ENCODE measurements at regions not wholly inside any gene's neighbourhood (a gene's known extent, or its start where the extent isn't known, plus 50 kb on each side); places are given as distances from the start of the nearest gene placed in this dataset.
"Not testable (repeated sequence)": the region's sequence is repeated elsewhere in the genome, so short reads cannot be mapped to it uniquely, and the experiment has no call there.

DNA sequence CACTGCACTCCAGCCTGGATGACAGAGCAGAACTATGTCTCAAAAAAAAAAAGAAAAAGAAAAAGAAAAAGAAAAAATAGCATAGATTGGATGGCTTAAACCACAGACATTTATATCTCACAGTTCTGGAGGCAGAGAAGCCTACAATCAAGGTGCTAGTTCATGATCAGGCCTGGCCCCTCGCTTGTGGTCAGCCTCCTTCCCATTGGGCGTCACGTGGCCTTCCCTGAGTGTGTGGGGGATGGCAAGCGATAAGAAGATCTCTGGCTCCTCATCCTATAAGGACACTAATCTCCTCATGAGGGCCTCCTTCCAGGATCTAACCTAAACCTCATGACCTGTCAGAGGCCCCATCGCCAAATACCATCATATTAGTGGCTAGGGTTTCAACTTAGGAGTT, 320.2 kb upstream of the SPATA31A3 start:
- DNase-seq (ENCODE audit: low read depth), result not testable (repeated sequence)

DNA sequence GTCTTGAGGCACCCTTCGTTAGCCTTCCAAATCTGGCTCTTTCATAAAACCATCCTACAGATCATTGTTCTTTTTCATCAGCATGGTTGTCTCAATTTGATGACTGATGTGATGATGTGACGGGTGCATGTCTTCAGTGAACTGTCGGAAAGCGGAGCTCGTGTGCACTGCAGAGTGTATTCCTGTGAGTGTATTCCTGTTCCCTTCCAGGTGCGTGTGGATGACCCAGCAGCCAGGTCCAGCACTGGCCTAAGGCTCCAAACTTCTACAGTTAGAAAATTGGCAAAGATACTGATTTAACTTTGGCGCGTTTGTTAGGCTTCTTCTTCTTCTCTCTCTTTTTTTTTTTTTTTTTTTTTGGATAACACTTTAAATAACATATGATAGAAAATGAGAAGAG, 314.8 kb upstream of the SPATA31A3 start:
- not testable (repeated sequence) for DNase-seq (ENCODE audit: low read depth)

DNA sequence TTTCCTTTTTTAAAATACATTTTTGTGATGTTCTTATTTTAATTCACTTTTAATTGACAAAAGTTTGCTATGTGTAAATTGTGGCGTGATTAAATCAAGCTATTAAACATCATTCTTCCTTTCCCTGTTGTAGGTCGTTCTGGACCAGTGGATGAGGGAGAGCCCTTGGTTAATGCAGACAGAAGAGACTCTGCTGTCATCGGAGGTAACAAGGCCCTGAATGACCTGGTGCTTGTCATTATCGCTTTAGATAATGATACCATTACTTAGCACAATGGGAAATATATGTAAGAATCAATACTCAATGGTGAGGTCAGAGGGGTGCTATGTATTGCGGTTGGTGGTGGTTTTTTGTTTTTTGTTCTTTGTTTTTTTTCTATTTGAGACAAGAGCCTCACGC, 296.4 kb upstream of the SPATA31A3 start:
- DNase-seq (ENCODE audit: low read depth), result not testable (repeated sequence)

DNA sequence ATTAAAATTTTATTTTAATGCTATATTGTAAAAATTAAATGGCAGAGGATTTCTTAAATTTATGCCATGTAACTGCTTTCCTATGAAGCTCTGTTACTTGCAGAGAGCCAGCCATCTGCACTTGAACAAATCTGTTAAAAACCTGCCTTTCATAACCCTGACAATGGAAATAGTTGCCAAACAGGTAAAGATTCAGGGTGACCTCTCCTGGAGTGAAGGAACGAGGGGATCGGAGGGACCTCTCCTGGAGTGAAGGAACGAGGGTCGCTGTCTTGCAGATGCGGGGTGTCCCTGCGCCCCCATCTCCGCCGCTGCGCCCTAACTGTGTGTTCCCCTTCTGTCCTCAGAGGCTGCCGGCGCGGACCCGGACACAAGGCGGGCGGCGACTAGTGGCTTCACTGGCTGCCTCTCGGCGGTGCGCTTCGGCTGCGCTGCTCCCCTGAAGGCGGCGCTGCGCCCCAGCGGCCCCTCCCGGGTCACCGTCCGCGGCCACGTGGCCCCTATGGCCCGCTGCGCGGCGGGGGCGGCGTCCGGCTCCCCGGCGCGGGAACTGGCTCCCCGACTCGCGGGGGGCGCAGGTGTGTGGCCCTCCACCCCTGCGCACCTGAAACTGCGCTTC, 295.9 kb upstream of the SPATA31A3 start:
- not testable (repeated sequence) for DNase-seq (ENCODE audit: low read depth)

DNA sequence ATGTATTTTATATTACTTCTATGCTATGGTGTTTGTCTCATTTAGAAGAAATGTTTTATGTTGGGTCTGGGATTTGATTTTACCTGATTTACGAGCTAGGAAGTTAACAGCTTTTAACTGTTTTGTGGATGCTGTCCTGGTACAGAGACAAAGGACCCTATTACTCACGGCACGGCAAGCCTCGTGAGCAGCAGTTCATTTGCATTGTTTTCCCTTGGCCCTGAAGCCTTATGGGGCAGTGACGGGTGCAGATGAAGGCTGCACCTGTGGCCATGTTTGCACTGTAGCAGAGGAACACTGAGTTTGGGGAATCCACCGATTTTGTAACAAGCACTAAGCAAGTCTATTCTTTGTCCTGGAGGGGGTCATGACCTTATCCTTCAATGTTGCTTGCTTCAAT, 291.9 kb upstream of the SPATA31A3 start:
- DNase-seq (ENCODE audit: low read depth), result not testable (repeated sequence)

DNA sequence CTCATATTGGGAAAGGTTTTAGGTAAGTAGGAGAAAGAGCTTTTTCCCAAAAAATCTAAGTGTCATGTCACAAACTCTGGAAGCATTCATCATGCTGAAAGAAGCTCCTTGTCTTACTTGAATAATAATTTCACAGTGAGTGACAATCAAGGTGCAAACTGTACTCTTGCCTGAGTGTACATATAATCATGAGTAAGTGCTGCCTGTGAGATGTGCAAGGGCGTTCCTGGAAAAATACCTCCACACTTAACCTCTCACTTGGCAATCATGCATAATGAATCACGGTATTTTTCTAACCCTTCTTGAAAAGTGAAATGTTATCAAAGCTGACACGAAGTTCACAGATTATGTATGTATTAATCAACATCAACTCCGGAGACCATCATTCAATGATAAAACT, 289.2 kb upstream of the SPATA31A3 start:
- DNase-seq (ENCODE audit: low read depth), result not testable (repeated sequence)

DNA sequence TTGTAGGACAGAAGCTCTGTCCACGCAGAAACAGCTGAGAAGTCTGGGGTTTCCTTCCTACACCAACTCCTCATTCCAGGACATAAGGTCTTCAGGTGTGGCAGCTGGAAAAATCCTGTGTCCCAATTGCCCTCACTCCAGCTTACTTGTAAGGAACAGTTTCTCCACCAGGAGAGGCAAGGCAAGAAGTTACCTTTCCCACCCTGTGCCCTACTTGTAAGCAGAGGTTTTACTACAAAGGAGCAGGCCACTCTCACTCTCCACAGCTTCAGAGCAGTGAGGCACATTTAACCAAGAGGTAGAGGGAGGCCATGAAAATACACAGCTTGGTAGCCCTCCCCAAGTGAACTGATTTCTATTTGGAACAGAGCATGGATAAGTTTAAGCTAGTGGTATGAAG, 277.3 kb upstream of the SPATA31A3 start:
- DNase-seq (ENCODE audit: low read depth), result not testable (repeated sequence)

DNA sequence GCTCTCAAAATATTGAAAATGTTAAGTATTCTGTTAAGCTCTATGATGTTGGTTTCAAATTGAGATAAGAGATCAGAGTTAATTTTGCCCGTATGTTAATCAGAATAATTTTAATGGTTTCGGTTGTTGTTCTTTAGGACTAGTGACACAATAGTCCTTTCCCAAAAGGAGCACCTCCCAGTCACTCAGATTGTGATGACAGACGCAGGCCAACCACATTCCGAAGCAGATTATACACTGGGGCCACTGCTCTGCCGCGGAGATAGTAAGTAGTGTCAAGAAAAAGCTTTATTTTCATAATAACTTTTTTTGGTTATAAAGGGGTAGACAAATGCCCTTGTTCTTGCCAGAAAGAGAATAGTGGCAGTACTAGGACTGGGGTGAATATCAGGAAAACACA, 265.5 kb upstream of the SPATA31A3 start:
- not testable (repeated sequence) for DNase-seq (ENCODE audit: low read depth)

DNA sequence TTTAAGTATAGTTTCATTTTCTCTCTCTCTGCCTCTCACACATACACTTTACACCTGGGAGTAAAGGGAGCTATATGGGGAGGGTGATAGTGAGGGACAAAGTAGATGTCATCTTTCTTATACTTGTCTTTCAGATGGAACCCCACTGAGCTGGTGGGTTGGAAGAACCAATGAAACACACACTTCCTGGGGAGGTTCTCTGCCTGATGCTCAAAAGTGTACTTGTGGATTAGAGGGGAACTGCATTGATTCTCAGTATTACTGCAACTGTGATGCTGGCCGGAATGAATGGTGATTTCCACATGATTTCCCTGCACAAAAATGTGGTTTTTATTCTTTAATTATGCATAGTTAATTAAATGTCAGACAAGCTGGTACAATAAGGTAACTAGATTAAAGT, 256.6 kb upstream of the SPATA31A3 start:
- not testable (repeated sequence) for DNase-seq (ENCODE audit: low read depth)

DNA sequence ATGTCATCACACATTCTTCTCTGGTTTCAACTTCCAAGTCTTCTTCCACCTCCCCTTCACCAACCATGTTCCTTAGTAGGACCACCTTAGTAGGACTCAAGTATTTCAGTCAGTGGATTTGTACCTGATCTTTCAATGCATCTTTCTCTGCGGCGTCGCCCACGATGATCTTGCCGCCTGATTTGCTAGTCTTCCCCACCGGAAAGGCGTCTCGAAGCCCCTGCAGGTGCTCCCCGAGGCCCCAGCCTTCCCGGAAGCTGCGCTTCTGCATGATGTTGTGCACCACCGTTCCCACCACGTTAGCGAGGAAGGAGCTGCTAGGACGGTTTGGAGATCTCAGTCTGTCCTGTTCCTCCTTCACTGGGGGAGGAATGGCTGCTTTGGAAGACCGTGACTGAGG, 219.7 kb upstream of the SPATA31A3 start:
- not testable (repeated sequence) for DNase-seq (ENCODE audit: low read depth)

DNA sequence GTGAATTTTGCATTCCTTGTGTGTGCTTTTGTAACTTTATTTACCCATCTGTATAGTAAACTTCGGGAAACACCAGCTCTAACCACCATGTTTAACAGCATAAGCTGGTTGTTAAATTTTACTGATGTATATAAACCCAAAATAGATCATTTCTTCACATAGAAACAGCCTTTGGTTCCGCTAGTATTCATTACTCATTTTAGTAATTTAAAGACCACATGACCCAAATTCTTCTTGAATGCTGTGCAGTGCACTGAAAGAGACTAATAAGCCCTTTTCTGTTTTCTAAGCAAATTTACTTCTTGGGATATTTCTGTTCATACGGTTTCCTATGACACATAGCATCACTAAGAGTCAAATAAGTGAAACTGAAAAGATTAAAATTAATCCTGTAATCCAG, 218.5 kb upstream of the SPATA31A3 start:
- DNase-seq (ENCODE audit: low read depth), result not testable (repeated sequence)

DNA sequence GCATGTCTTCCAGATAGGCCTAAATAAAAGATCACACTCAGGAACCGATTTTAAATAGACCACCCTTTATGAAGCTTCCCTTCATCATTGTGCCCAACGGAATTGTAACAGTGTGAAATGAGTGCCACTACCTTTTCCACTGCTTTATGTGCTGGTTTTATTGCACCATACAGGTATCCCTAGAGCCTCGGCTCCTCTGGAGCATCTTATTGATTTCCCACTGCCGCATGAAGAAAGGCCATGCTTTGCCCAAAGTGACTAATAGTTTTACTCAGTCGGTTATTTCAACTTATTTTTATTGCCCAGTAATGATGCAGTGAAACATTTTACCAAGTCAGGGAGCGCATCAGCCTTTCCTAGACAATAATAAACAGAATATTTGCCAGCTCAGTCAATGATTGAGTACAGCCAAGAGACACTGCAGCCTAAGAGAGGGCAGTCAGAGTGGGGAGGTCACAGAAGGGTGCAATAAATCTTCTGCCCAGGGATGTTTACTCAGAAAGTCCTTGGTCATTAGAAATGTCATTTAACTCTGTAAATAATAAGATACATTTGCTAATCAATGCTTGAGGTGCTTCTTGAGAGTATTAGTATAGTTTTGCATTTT, 216.6 kb upstream of the SPATA31A3 start:
- DNase-seq (ENCODE audit: low read depth), result not testable (repeated sequence)

DNA sequence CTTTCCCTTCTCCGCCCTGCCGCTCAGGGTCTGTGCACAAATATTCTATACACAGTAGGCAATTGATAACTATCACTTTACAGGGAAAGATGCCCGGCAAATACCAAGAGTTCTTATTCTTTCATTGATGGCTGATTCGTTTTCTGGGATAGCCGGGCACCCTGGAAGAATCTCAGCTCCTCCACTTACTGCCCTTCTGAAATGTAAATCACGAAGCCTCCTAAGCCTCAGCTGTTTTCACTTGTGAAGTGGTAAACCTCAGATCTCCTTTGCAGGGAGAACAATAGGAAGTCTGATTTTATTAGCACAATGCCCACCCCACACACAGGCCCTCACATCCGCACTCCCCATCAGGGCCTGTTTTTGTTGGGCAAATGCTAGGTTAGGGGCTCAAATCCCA, 203.8 kb upstream of the SPATA31A3 start:
- not testable (repeated sequence) for DNase-seq (ENCODE audit: low read depth)

DNA sequence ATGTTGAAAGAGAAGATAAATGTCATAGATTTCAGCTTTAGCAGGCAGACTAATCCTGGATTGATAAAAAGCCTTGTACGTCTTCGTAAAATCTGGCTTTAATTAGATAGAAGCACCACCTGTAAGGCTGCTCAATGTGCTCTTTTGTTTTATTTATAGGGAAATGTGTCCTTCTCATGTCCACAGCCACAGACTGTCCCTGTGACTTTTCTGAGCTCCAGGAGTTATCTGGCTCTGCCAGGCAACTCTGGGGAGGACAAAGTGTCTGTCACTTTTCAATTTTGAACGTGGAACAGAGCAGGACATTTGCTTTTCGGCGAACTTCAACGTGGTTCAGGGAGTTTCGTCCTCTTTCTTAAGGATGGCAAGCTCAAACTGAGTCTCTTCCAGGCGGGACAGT, 203.0 kb upstream of the SPATA31A3 start:
- not testable (repeated sequence) for DNase-seq (ENCODE audit: low read depth)

DNA sequence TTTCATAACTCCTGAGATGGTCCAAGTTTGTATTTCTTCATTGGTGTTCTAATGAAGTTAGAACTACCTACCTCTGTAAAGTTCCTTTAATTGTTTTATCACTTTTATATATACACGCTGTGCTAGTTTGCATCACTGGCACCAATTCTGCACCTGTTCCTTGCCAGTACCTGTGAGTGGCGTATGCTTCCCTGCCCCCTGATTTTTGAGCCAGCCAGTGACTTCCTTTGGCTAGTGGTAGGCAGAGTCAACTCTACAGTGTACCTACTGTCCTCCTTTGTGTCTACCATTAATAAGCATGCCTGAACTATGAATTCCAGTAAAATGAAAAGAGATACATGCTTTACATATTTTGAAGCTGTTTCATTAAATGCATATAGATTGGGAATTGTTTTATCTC, 186.8 kb upstream of the SPATA31A3 start:
- DNase-seq (ENCODE audit: low read depth), result not testable (repeated sequence)

DNA sequence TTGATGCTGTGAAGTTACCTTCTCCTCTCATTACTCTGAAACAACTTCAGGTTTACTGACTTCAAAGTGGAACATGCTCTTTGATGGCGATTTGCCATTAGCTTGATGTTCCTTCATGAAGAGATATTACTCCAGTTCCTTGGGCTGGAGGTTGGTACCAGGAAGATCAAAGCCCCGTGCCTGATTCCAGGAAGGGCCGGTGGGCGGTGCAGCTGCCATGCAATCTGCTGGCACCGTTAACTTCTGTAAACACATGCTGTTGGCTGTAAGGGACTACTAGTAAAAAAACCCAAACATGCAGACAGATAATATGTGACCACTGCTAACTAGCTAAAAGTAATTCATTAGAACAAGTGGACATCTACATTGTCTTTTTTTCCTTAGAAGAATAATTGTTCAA, 182.8 kb upstream of the SPATA31A3 start:
- DNase-seq (ENCODE audit: low read depth), result not testable (repeated sequence)

DNA sequence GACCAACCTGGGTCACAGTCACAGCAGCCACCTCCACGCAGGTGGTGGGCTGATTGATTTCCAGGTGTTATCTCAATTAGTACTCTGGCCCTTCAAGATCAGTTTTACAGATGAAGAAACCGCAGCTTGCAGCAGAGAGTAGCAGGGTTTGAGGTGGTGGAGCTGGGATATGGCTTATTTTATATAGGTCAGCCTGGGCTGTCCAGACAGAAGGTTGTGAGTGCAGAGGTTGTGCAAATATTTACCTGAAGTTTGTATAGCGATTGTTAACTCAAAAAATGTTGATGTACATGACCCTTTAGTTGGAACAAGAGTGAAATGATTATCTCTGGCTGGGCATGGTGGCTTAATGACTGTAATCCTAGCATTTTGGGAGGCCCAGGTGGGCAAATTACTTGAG, 179.4 kb upstream of the SPATA31A3 start:
- not testable (repeated sequence) for DNase-seq (ENCODE audit: low read depth)

DNA sequence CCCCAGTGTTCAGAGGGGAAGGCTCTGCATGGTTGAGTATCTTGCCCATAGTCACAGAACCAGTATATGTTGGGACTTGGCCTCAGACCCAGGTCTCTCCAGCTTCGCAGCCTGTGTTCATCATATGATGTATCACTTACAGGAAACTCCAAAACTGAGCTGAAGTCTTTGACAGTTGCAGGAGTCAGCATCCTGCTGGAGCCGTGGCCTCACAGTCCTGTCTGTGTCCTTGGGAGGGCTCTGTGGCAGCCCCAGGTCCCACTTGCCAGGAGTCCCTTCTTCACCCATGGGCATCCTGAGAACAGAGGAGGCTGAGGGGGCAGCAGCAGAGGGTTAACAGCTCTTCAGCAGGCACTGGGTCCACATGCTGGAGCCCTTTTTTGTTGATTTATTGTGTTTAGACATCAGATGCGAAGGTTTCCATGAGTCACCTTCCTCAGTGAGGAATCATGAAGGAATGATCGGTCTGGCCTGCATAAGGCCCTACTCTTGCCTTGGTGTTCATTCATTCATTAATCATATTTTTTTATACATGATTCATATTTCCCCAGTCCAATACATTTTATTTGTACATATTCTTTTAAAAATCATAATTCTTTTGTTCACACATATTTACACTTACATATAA, 176.3 kb upstream of the SPATA31A3 start:
- not testable (repeated sequence) for DNase-seq (ENCODE audit: low read depth)

DNA sequence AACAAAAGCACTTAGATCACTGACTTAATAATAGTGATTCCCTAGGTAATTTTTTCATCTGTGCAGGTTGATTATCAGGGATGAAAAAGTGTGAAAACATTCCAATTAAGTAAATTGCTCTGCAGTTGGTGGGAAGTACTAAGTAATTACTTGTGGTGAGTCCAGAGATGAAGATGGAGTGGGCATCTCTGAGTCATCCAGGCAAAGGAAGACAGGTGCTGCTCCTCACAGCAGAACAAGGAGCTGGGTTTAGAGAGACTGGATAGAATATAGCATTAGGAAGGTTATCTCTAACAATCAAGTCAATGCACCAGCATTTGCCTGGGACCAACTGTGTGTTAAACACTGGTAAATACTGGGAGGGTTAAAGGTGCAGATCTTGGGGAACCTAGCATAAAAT, 174.0 kb upstream of the SPATA31A3 start:
- not testable (repeated sequence) for DNase-seq (ENCODE audit: low read depth)

DNA sequence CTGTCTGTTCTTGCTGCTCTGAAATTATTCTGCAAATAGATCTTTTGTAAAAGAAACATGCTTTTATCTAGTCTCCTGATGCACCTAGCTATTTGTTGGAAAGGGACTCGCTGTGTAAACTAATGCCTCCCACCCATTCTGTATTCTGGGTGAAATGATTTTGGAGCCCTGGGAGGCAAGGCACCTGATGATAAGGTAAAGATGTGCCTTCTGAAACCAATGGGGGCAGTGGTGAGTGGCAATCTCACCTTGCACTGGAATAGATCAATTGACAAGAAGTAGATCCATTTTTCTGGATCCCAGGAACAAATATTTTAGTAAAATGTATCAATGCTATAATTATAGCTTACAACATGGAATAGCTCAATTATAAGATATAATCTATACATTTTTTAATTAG, 170.5 kb upstream of the SPATA31A3 start:
- DNase-seq (ENCODE audit: low read depth), result not testable (repeated sequence)

DNA sequence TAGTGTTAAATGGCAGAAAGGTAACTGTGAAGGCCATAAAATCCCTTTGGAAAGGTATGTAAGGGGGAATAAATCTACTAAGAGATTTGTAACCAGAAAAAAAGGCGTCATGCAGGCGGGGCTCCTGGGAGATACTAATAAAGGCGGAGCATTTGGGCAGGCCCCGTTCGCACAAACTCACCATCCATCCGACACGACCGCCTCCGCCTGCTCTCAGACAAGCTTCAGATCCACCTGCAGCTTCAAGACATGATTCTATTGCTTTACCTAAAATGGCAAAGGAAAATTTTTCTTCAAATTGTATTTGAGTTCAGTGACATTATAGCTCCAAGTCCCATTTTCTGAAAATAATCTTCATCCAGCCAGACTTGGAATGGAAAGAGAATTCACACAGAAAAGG, 162.9 kb upstream of the SPATA31A3 start:
- not testable (repeated sequence) for DNase-seq (ENCODE audit: low read depth)

DNA sequence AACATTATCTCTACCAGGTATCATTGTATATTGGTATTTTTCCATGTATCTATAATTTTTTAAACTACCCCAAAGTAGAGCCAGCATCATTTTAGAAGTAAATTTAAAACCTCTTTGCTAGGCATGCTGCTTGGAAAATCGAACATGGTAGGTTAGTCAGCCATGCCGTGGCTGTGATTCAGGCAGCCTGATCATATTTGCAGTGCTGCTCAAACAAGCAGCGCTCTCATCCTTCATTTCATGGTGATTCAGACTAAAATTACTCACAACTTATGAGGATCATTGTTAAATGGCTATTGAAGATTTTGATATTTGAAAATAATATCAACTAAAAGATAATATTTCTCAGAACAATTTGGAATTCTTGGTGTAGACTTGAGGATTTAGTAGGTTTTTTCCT, 161.2 kb upstream of the SPATA31A3 start:
- not testable (repeated sequence) for DNase-seq (ENCODE audit: low read depth)

Measured in HT1080 (cell line).